GM18519 (cell line): ENCODE measurements at regions not wholly inside any gene's neighbourhood (a gene's known extent, or its start where the extent isn't known, plus 50 kb on each side); places are given as distances from the start of the nearest gene placed in this dataset.

Experiments
- ATAC-seq: cut with Tn5 transposase; IDR thresholded peaks from one replicate; pipeline ENCODE4 v1.9.1; 2021; ENCODE audit warnings: mild to moderate bottlenecking, moderate library complexity; ENCODE audit not compliant: unreplicated experiment, low FRiP score

GRCh38 chr4:52266537-52267137 is 215.5 kb downstream of the SPATA18 start:
- ATAC-seq: no peak

GRCh38 chr4:52269761-52270160 is 218.7 kb downstream of the SPATA18 start:
- no peak for ATAC-seq

- ATAC-seq: no peak
Observed at GRCh38 chr4:52273885-52274284, 222.8 kb downstream of the SPATA18 start.

- no peak for ATAC-seq
Observed at GRCh38 chr4:52288212-52288855, 237.2 kb downstream of the SPATA18 start.

- no peak for ATAC-seq
Observed at GRCh38 chr4:52290466-52290865, 239.4 kb downstream of the SPATA18 start.

GRCh38 chr4:52292245-52292644 is 241.1 kb downstream of the SPATA18 start:
- ATAC-seq: no peak

GRCh38 chr4:52296341-52296740 is 245.2 kb downstream of the SPATA18 start:
- ATAC-seq: no peak

GRCh38 chr4:52298444-52298843 is 247.3 kb downstream of the SPATA18 start:
- no peak for ATAC-seq

GRCh38 chr4:52299120-52299519 is 248.0 kb downstream of the SPATA18 start:
- no peak for ATAC-seq

GRCh38 chr4:52311464-52312125 is 260.5 kb downstream of the SPATA18 start:
- ATAC-seq: no peak

GRCh38 chr4:52312722-52313121 is 261.6 kb downstream of the SPATA18 start:
- no peak for ATAC-seq

- ATAC-seq: no peak
Observed at GRCh38 chr4:52317361-52317879, 266.3 kb downstream of the SPATA18 start.

GRCh38 chr4:52317981-52318380 is 266.9 kb downstream of the SPATA18 start:
- no peak for ATAC-seq

- ATAC-seq: no peak
Observed at GRCh38 chr4:52329894-52330293, 278.8 kb downstream of the SPATA18 start.

GRCh38 chr4:52343595-52343994 is 292.5 kb downstream of the SPATA18 start:
- no peak for ATAC-seq

- no peak for ATAC-seq
Observed at GRCh38 chr4:52350926-52351325, 299.8 kb downstream of the SPATA18 start.

- no peak for ATAC-seq
Observed at GRCh38 chr4:52358366-52358765, 300.7 kb downstream of the USP46 start.

GRCh38 chr4:52358883-52359321 is 300.2 kb downstream of the USP46 start:
- ATAC-seq: no peak

- no peak for ATAC-seq
Observed at GRCh38 chr4:52366191-52366590, 292.9 kb downstream of the USP46 start.

- ATAC-seq: no peak
Observed at GRCh38 chr4:52366621-52367020, 292.5 kb downstream of the USP46 start.

- ATAC-seq: no peak
Observed at GRCh38 chr4:52367282-52367830, 291.7 kb downstream of the USP46 start.
